Epithelial cell of esophagus (primary cell): ENCODE measurements at regions not wholly inside any gene's neighbourhood (a gene's known extent, or its start where the extent isn't known, plus 50 kb on each side); places are given as distances from the start of the nearest gene placed in this dataset.

Experiments
- DNase-seq: peaks from one replicate; pipeline ENCODE4 v3.0.0; 2010; ENCODE audit warnings: low read depth
- H3K4me3 ChIP-seq: 2 replicates; pipeline ENCODE4 v1.5.1; 2011; ENCODE audit warnings: mild to moderate bottlenecking, low read length, control low read depth
- TF ChIP-seq, protein P1 (sequence below): IDR thresholded peaks from 2 replicates; pipeline ENCODE4 v1.5.1; 2011; ENCODE audit warnings: low read depth, mild to moderate bottlenecking, low read length, control low read depth, inconsistent platforms; ENCODE audit not compliant: insufficient read depth; ENCODE audit errors: missing control alignments

DNA sequence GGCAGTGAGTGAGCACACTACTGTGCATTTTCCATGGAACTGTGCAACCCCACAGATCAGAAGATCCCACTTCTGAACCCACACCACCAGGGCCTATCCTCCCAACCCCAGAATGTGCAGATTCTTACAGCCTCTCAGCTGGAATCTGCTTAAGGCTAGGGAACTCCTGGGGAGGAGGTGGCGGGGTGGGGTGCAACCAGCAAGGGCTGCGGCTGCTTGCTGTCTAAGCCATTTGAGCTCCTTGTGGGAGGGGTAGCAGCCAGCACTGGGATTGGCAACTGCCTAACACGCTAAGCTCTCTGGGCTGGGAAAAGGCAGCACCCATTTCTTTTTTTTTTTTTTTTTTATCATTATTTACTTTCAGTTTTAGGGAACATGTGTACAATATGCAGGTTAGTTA, 353.3 kb downstream of the RAB28 start:
- TF ChIP-seq, protein P1, sequence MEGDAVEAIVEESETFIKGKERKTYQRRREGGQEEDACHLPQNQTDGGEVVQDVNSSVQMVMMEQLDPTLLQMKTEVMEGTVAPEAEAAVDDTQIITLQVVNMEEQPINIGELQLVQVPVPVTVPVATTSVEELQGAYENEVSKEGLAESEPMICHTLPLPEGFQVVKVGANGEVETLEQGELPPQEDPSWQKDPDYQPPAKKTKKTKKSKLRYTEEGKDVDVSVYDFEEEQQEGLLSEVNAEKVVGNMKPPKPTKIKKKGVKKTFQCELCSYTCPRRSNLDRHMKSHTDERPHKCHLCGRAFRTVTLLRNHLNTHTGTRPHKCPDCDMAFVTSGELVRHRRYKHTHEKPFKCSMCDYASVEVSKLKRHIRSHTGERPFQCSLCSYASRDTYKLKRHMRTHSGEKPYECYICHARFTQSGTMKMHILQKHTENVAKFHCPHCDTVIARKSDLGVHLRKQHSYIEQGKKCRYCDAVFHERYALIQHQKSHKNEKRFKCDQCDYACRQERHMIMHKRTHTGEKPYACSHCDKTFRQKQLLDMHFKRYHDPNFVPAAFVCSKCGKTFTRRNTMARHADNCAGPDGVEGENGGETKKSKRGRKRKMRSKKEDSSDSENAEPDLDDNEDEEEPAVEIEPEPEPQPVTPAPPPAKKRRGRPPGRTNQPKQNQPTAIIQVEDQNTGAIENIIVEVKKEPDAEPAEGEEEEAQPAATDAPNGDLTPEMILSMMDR = no peak

DNA sequence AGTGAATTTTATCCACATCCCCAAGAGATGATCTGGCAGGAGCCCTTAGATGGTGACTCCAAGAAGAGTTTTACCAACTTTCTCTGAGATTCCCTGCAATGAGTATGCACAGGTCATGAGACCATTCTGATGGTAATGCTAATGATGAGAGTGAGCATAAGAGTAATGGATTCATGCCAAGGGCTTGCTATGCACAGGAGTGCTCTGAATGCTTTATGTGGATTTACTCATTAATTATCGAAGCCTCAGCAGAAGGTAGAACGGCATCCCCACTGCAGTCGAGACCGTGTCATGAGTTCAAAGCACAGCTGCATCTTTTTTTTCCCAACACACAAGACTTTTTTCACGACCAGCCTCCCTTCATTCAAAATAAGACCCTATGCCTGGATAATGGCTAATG, 355.0 kb downstream of the RAB28 start:
- no peak overlapping the region for H3K4me3 ChIP-seq
- no peak for DNase-seq
- TF ChIP-seq, protein P1 = no peak

More for the DNA sequence above, 353.3 kb downstream of the RAB28 start:
- H3K4me3 ChIP-seq = no peak overlapping the region
- no peak for DNase-seq

DNA sequence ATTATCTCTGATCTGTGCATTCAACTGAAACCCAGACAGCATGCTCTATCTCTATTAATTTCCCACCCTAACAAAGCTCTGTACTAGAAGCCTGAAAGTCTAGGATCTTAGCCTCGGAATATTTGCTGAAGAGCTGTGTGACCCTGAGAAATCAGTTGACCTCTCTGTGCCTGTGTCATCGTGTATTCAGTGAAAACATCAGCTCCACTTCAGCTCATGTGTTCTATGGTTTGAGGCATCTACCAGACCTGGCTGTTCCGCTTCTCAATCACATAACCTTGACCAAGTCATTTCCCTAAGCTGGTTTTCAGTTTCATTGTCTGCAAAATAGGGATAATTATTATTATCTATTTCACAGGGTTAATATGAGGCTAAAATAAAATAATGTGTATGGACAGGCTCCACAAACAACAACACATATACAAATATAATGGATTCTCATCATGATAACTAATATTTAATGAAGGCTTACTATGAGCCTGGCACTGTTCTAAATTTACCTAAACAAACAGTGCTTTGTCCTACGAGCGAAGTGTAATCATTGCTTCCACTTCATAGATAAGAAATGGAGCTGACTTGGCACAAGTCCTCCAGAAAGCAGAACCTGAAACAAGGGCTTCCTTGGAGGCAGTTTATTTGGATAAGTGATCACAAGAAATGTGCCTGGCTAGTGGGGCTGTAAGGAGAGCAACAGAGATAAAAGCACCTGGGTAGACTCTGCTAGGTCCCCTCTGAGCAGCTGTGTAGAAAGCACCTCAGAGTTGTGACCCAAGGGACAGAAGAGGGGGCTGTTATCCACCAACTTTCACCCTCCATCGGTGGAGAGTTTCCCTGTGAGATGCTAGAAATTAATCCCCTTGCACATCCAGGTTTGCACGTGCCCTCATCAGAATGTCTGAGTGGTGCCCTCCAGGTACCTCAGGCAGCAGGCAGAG, 356.9 kb downstream of the RAB28 start:
- no peak for DNase-seq
- TF ChIP-seq, protein P1 = no peak
- H3K4me3 ChIP-seq = no peak overlapping the region

DNA sequence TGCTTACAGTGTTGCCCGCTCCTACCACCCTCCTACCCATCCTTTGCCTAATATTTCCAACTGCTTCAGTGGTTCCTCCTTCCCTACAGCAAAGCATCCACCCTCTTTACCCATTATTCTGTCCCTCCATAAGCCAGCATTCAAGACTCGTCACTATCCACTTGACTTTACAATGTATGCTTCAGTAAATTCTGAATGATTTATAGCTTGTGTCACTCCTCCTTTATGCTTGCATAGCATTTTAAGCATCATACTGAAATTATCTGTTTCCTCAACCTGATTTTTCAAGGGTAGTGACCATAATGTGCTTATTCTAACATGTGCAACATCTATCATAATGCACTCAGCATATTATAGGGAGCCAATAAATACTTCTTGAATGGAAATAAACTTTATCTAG, 365.5 kb downstream of the RAB28 start:
- no peak overlapping the region for H3K4me3 ChIP-seq
- DNase-seq = no peak
- TF ChIP-seq, protein P1 = no peak

DNA sequence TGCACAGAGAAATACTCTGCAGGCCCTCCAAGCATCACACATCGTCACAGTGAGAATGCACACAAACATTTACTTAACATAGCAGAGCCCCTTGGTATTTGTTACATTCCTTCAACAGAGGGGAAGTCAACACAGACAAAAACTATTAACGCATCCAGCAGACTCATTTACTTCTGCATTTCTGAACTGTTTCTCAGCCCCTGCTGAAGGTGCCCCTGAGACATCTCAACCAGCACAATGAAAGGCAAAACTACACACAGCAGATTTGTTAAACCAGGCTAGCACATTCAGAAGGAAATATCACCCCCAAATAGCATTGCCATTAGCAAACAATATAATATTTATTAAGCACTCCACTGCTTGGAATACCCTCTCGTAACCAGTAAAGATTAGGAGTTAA, 367.0 kb downstream of the RAB28 start:
- DNase-seq = no peak
- no peak overlapping the region for H3K4me3 ChIP-seq
- TF ChIP-seq, protein P1 = no peak

DNA sequence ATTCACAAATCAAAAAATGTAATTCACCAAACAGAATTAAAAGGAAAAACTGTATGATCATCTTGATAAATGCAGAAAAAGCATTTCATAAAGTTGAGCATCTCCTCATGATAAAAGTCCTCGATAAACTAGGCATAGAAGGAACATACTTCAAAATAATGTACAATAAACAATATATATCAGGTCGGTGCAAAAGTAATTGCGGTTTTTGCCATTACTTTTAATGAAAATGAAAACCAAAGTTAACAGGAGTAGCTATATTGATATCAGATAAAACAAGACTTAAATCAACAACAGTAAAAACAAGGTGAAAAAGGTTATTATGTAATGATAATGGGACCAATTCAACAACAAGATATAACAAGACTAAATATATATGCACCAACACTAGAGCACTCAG, 372.1 kb downstream of the RAB28 start:
- DNase-seq = no peak
- H3K4me3 ChIP-seq = no peak overlapping the region
- TF ChIP-seq, protein P1 = no peak

DNA sequence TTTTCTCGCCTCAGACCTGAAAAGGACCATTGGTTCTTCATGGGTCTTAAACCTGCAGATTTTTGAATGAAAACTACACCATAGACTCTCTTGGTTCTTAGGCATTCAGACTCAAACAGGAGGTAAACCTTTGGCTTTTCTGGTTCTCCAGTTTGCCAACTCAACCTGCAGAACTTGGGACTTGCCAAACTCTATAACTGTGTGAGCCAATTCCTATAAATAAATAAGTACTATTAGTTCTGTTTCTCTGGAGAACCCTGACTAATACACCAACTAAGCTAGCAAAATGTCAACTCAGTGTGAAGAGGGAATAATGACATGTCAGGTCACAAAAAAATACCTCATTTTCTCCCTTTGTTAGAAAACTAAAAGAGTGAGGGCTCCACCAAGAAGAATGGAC, 374.6 kb downstream of the RAB28 start:
- no peak for DNase-seq
- no peak overlapping the region for H3K4me3 ChIP-seq
- TF ChIP-seq, protein P1 = no peak
